ENCODE measurements at regions not wholly inside any gene's neighbourhood (a gene's known extent, or its start where the extent isn't known, plus 50 kb on each side); places are given as distances from the start of the nearest gene placed in this dataset.
A peak's percentile ranks its signal among the peaks of the same experiment; 100 is the strongest.

GRCh38 chr13:50334115-50334778, 319.0 kb downstream of the KCNRG start:
- DNase-seq: no peak

DNA sequence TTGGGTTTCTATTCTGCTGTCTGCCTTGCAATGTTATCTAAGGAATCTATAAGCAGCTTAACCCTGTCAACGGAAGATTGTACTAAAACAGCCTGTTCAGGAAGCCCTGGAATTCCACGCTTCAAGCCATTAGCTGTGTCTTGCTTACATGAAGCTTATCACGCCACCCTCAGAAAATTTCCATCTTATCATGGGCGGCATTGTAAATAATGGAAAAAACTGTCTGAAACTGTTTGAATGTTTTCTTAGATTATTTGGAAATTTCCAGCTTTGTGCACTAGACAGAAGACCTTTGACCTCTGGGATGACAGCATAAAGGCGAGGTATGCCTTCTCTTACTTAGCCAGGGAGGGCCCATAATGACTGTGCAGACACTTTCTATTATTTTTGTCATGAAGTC, 319.7 kb downstream of the KCNRG start:
- no peak for DNase-seq

DNA sequence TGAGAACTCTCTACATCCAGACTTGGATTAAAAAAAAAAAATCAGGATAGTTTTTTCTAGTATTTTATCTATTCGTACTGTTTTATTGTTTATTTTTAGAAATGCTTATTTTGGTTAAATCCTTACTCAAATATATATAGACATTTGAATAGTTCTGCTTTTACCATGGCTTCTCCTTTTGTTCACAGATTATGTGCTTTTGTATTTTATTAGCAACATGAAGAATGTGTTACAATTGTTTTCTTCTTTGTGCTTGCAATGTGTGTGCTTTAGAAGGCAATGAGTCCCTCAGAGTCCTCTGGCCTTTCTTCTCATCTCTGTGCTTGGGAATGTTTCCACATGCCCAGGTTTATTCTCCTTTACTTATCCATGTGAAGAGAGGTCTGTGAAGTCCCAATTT, 324.0 kb downstream of the KCNRG start:
- DNase-seq: no peak

GRCh38 chr13:50340146-50340545, 324.9 kb downstream of the KCNRG start:
- no peak for DNase-seq

GRCh38 chr13:50340551-50341287, 325.5 kb downstream of the KCNRG start:
- no peak for DNase-seq

- DNase-seq: no peak
Observed at GRCh38 chr13:50341526-50341925, 326.3 kb downstream of the KCNRG start.

DNA sequence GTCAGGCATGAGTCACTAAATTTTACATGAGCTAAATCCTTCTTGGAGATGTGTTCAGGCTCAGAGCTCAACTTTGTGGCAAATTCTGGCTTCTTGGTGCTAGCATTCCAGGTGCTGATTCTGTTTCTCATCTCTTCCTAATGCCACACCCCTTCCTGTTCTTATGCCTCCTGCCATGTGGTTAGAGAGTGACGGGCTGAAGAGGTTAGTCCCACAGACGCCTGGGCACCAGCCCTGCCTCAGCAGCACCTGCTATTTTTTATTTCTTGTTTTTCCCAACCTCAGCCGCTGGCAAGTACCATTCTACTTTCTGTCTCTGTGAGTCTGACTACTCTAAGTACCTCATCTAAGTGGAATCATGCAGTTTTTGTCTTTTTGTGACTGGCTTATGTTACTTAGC, 329.5 kb downstream of the KCNRG start:
- no peak for DNase-seq

GRCh38 chr13:50345804-50346203, 330.6 kb downstream of the KCNRG start:
- no peak for DNase-seq

DNA sequence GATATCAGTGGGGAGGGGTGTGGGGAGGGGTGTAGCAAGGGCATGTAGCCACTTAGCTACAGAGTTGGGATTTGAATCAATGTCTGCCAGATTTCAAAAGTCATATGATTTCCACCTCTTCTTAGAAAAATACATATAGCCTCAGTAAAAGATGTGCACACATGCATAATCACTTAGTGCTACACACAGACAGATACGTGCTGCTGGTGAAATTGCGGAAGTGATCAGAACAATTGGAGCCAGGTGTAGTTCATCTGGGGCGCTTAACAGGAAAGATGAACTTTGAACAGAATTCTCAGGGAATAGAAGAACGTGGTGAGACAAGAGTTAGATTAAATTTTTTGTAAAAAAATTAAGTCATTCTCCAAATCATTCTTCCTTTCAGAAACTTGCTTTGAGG, 333.1 kb downstream of the KCNRG start:
- DNase-seq: no peak

- DNase-seq: no peak
Observed at GRCh38 chr13:50352720-50353480, 337.7 kb downstream of the KCNRG start.

DNA sequence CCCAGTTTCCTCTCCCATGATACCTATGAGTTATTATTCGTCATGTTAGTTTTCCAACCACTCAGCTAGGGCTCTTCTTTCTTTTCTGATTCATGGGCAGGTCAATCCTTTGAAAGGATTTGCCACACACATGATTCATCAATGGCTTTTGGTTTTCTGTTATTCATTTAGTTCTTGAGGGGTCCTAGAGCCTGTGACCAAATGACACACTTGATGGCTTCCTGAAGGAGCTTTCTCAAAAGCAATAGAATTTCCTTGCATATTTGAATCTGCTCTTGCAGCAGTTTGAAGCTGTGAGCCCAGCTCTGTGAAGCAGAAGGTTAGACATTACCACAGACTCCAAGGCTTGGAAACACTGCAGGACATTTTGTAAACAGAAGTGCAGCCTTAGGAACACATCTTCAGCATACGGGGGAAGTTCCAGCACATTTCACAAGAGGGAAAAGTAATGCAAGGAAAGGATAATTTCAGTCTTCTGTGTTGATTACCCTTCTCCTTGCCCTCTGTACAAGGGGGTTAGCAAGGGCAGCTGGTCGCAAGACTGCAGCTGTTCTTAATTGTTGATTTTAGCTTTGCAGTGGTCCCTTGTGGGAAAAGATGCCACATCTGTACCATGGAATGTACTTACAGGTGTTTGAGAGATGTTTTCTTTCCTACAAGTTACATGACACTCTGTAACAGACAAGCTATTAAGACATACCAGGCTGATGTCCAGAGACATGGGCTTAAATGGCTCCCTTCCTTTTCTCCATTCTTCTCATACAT, 338.6 kb downstream of the KCNRG start:
- no peak for DNase-seq

DNA sequence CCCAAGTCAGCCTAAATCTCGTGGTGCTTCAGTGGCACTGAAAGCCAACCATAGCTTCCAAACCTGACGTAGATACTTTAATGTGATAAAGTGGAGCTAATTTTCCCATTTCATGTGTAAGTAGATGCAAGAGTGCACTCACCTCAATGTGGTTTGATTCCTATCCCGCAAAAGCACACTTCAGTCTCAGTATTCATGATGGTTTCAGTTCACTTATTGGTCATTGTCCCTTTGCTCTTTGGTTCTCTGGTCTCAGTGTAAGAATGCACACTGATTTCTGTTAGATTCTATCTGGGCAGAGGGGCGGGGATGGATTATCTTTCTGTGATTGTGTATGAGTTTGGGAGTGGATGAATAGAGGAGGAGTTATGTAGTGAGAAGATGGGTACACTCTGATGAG, 340.6 kb downstream of the KCNRG start:
- no peak for DNase-seq

GRCh38 chr13:50357136-50357535, 341.9 kb downstream of the KCNRG start:
- DNase-seq: no peak

- DNase-seq: no peak
Observed at GRCh38 chr13:50357586-50358118, 342.4 kb downstream of the KCNRG start.

GRCh38 chr13:50358231-50359040, 343.2 kb downstream of the KCNRG start:
- DNase-seq: no peak

- no peak for DNase-seq
Observed at GRCh38 chr13:50359041-50359367, 343.8 kb downstream of the KCNRG start.

- no peak for DNase-seq
Observed at GRCh38 chr13:50359779-50360178, 344.5 kb downstream of the KCNRG start.

- no peak for DNase-seq
Observed at GRCh38 chr13:50360637-50361036, 345.4 kb downstream of the KCNRG start.

- no peak for DNase-seq
Observed at GRCh38 chr13:50361282-50361681, 346.0 kb downstream of the KCNRG start.

- peak; percentile 51 for DNase-seq
Observed at GRCh38 chr13:50365408-50366391, 350.5 kb downstream of the KCNRG start.
